Hematopoietic multipotent progenitor cell treated with erythropoietin and hydrocortisone succinate and interleukin-3 and kit ligand, for 15 days (in vitro differentiated cells): ENCODE measurements at regions not wholly inside any gene's neighbourhood (a gene's known extent, or its start where the extent isn't known, plus 50 kb on each side); places are given as distances from the start of the nearest gene placed in this dataset.

Experiments
- DNase-seq: peaks from one replicate; pipeline ENCODE4 v3.0.0-alpha.2; 2015; ENCODE audit warnings: low spot score

- no peak for DNase-seq
Measured at GRCh38 chr20:40540166-40540565, 148.9 kb downstream of the MAFB start.

- no peak for DNase-seq
Measured at GRCh38 chr20:40538131-40538530, 150.9 kb downstream of the MAFB start.

- no peak for DNase-seq
Measured at GRCh38 chr20:40536808-40537207, 152.2 kb downstream of the MAFB start.

- DNase-seq = no peak
Measured at GRCh38 chr20:40535816-40536215, 153.2 kb downstream of the MAFB start.

GRCh38 chr20:40532103-40532502 is 156.9 kb downstream of the MAFB start:
- DNase-seq = no peak

GRCh38 chr20:40525351-40525750 is 163.7 kb downstream of the MAFB start:
- no peak for DNase-seq

GRCh38 chr20:40524071-40524470 is 165.0 kb downstream of the MAFB start:
- DNase-seq = no peak

- DNase-seq = no peak
Measured at GRCh38 chr20:40522405-40522804, 166.6 kb downstream of the MAFB start.

GRCh38 chr20:40521962-40522361 is 167.1 kb downstream of the MAFB start:
- DNase-seq = no peak

GRCh38 chr20:40519918-40520317 is 169.1 kb downstream of the MAFB start:
- DNase-seq = no peak

GRCh38 chr20:40512994-40513393 is 176.0 kb downstream of the MAFB start:
- no peak for DNase-seq

GRCh38 chr20:40512591-40512990 is 176.4 kb downstream of the MAFB start:
- no peak for DNase-seq

- DNase-seq = no peak
Measured at GRCh38 chr20:40511478-40511877, 177.6 kb downstream of the MAFB start.

- DNase-seq = no peak
Measured at GRCh38 chr20:40510622-40511021, 178.4 kb downstream of the MAFB start.

- no peak for DNase-seq
Measured at GRCh38 chr20:40508821-40509220, 180.2 kb downstream of the MAFB start.

- no peak for DNase-seq
Measured at GRCh38 chr20:40506537-40506939, 182.5 kb downstream of the MAFB start.

- DNase-seq = no peak
Measured at GRCh38 chr20:40503119-40503518, 185.9 kb downstream of the MAFB start.

GRCh38 chr20:40502576-40502975 is 186.5 kb downstream of the MAFB start:
- no peak for DNase-seq

- DNase-seq = no peak
Measured at GRCh38 chr20:40499391-40499790, 189.6 kb downstream of the MAFB start.

- DNase-seq = no peak
Measured at GRCh38 chr20:40497899-40498691, 190.9 kb downstream of the MAFB start.

GRCh38 chr20:40495956-40496355 is 193.1 kb downstream of the MAFB start:
- no peak for DNase-seq

- no peak for DNase-seq
Measured at GRCh38 chr20:40494248-40494647, 194.8 kb downstream of the MAFB start.

- DNase-seq = no peak
Measured at GRCh38 chr20:40493549-40493948, 195.5 kb downstream of the MAFB start.

- DNase-seq = no peak
Measured at GRCh38 chr20:40493071-40493470, 196.0 kb downstream of the MAFB start.
